Nephron progenitor cell (in vitro differentiated cells): ENCODE measurements at regions not wholly inside any gene's neighbourhood (a gene's known extent, or its start where the extent isn't known, plus 50 kb on each side); places are given as distances from the start of the nearest gene placed in this dataset.

Experiments used
- DNase-seq: peaks from one replicate; pipeline ENCODE4 v3.0.0; 2021
- H3K27ac Mint-ChIP-seq: 2 replicates; pipeline ENCODE4 v1.8.0; 2021; ENCODE audit warnings: mild to moderate bottlenecking, moderate library complexity, mixed read lengths
- H3K27me3 Mint-ChIP-seq: 2 replicates; pipeline ENCODE4 v1.8.0; 2021; ENCODE audit warnings: mild to moderate bottlenecking, low read depth, mixed read lengths; ENCODE audit not compliant: poor library complexity
- H3K36me3 Mint-ChIP-seq: 2 replicates; pipeline ENCODE4 v1.8.0; 2021; ENCODE audit warnings: low read depth, mixed read lengths
- H3K4me1 Mint-ChIP-seq: 2 replicates; pipeline ENCODE4 v1.8.0; 2021; ENCODE audit warnings: mixed read lengths
- H3K4me3 Mint-ChIP-seq: 2 replicates; pipeline ENCODE4 v1.8.0; 2021; ENCODE audit warnings: mild to moderate bottlenecking, moderate library complexity, mixed read lengths
- H3K9me3 Mint-ChIP-seq: 2 replicates; pipeline ENCODE4 v1.8.0; 2021; ENCODE audit warnings: mild to moderate bottlenecking, moderate library complexity, mixed read lengths
- CTCF ChIP-seq: fragments of 200-600 bp; sonication (generic); IDR thresholded peaks from 2 replicates; pipeline ENCODE4 v1.5.0; 2021; ENCODE audit warnings: antibody characterized with exemption

- H3K9me3 Mint-ChIP-seq, result peaks cover 6% of the 10 kb centered on the region
- TF ChIP-seq CTCF, result no peak
- H3K4me3 Mint-ChIP-seq, result no peak overlapping the region
- no peak for DNase-seq
- no peak overlapping the region for H3K27ac Mint-ChIP-seq
- H3K27me3 Mint-ChIP-seq, result peaks cover 11% of the 10 kb centered on the region
- no peaks in the 10 kb centered on the region for H3K36me3 Mint-ChIP-seq
- no peaks in the 10 kb centered on the region for H3K4me1 Mint-ChIP-seq
These were observed 204.2 kb upstream of the PLD5 start for GRCh38 chr1:242728696-242729095.

- Mint-ChIP-seq H3K9me3 (peaks cover 6% of the 10 kb centered on the region), H3K27me3 (peaks cover 10% of the 10 kb centered on the region), H3K4me1 (no peaks in the 10 kb centered on the region), H3K4me3 (no peak overlapping the region), H3K36me3 (no peaks in the 10 kb centered on the region), H3K27ac (no peak overlapping the region)
- DNase-seq, result no peak
- no peak for TF ChIP-seq CTCF
These were observed 198.7 kb upstream of the PLD5 start for GRCh38 chr1:242723044-242723716.

DNA sequence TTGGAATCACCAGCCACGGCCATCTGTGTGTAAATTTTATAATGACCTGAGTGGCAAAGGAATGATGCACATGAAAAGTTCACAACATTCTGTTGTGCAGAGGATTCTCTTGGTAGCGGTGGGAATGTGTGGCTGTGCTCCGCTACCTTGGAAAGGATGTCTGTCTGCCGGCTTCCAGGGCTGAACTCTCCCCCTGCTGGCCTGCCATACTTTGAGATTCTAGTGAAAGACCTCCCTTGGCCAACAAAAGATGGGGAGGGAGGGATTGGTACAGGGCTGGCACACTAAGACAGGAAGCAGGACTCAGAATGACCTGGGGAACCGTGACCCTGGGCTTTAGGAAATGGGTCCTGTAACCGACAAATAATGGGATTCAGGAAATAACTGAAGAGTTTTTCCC is 194.5 kb upstream of the PLD5 start:
- no peak overlapping the region for H3K4me3 Mint-ChIP-seq
- peak overlapping the region; percentile 75 for H3K27ac Mint-ChIP-seq
- TF ChIP-seq CTCF, result no peak
- peaks cover 2% of the 10 kb centered on the region for H3K27me3 Mint-ChIP-seq
- DNase-seq, result no peak
- no peaks in the 10 kb centered on the region for H3K4me1 Mint-ChIP-seq
- no peaks in the 10 kb centered on the region for H3K36me3 Mint-ChIP-seq
- H3K9me3 Mint-ChIP-seq, result peaks cover 10% of the 10 kb centered on the region

GRCh38 chr1:242712248-242712647 is 187.8 kb upstream of the PLD5 start:
- no peak overlapping the region for H3K4me3 Mint-ChIP-seq
- H3K9me3 Mint-ChIP-seq, result peaks cover 4% of the 10 kb centered on the region

DNA sequence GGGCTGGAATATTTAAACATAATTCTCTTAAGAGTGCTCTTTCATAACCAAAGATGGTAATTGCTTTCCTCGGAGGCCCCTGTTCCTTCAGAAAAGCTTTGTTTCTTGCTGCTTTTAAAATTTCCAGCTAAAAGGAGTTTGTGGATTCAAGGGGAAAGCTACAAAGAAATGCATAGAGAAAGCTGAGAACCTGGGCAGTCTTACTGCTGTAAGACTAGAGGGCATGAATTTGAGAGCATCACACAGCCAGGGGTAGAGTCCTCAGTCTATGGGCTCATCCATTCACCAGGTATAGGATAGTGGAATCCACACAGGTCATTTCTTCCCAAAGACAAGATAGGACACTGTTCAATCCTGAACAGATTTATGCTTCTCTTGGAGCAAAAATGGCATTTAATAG is 186.3 kb upstream of the PLD5 start:
- Mint-ChIP-seq H3K4me3 (no peak overlapping the region), H3K9me3 (peaks cover 4% of the 10 kb centered on the region), H3K4me1 (no peaks in the 10 kb centered on the region), H3K27ac (no peak overlapping the region), H3K36me3 (no peaks in the 10 kb centered on the region), H3K27me3 (peaks cover 7% of the 10 kb centered on the region)
- DNase-seq, result no peak
- no peak for TF ChIP-seq CTCF

More at GRCh38 chr1:242712248-242712647, 187.8 kb upstream of the PLD5 start:
- peaks cover 7% of the 10 kb centered on the region for H3K27me3 Mint-ChIP-seq
- no peak for DNase-seq
- no peak overlapping the region for H3K27ac Mint-ChIP-seq
- no peaks in the 10 kb centered on the region for H3K4me1 Mint-ChIP-seq
- no peaks in the 10 kb centered on the region for H3K36me3 Mint-ChIP-seq
- no peak for TF ChIP-seq CTCF

DNA sequence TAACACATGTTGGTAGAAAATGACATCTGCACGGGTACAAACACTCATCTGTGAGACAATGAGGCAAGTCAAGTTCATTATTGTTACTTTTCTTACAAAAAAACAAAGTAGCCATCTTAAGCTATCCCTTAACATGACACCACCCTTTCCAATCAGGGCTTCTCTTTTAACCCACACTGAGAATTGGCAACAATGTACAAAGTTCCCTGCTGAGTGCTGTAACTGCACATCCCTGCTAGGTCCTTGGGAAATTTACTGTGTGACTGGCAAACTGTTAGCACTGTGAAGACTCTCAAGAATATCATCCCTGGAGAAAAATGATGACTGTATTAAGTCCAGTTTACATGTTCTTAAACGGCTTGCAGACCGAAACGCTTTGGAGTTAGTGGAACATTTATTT is 185.8 kb upstream of the PLD5 start:
- Mint-ChIP-seq H3K36me3 (no peaks in the 10 kb centered on the region), H3K27me3 (peaks cover 7% of the 10 kb centered on the region), H3K4me1 (no peaks in the 10 kb centered on the region), H3K27ac (no peak overlapping the region), H3K9me3 (peaks cover 4% of the 10 kb centered on the region), H3K4me3 (no peak overlapping the region)
- DNase-seq, result no peak
- TF ChIP-seq CTCF, result no peak
